Neural cell (in vitro differentiated cells): ENCODE measurements at regions not wholly inside any gene's neighbourhood (a gene's known extent, or its start where the extent isn't known, plus 50 kb on each side); places are given as distances from the start of the nearest gene placed in this dataset.

Experiments
- H2AFZ ChIP-seq: fragments of 200-600, 300-800 bp; sonication (generic), shearing (Covaris generic); 2 replicates; pipeline ENCODE4 v1.6.0; 2014; ENCODE audit warnings: low read depth, mild to moderate bottlenecking, antibody characterized with exemption, low read length, moderate library complexity
- H3F3A ChIP-seq: fragments of 200-600 bp; shearing (Covaris generic); 2 replicates; pipeline ENCODE4 v1.6.1; 2016; ENCODE audit warnings: mild to moderate bottlenecking, moderate library complexity, mixed read lengths, antibody characterized with exemption, low read length; ENCODE audit not compliant: insufficient read depth, poor library complexity, severe bottlenecking
- H3K27ac ChIP-seq: fragments of 200-600, 300-800 bp; sonication (generic), shearing (Covaris generic); 2 replicates; pipeline ENCODE4 v1.5.1; 2014; ENCODE audit warnings: mild to moderate bottlenecking, low read length, moderate library complexity
- H3K27me3 ChIP-seq: fragments of 300-800, 200-600 bp; sonication (generic), shearing (Covaris generic); 2 replicates; pipeline ENCODE4 v1.6.0; 2014; ENCODE audit warnings: mild to moderate bottlenecking, low read depth, low read length, moderate library complexity; ENCODE audit not compliant: insufficient read depth
- H3K36me3 ChIP-seq: fragments of 300-800, 200-600 bp; sonication (generic), shearing (Covaris generic); 2 replicates; pipeline ENCODE4 v1.5.1; 2014; ENCODE audit warnings: mild to moderate bottlenecking, antibody characterized with exemption, low read length, moderate library complexity; ENCODE audit not compliant: insufficient read depth
- H3K4me2 ChIP-seq: fragments of 300-800, 200-600 bp; sonication (generic), shearing (Covaris generic); 2 replicates; pipeline ENCODE4 v1.6.0; 2014; ENCODE audit warnings: mild to moderate bottlenecking, low read length
- H3K4me3 ChIP-seq: fragments of 300-800, 200-600 bp; sonication (generic), shearing (Covaris generic); 2 replicates; pipeline ENCODE4 v1.5.1; 2014; ENCODE audit warnings: mild to moderate bottlenecking, low read length, moderate library complexity
- H3K79me2 ChIP-seq: fragments of 200-600 bp; shearing (Covaris generic); replicated peaks from 2 replicates; pipeline ENCODE4 v1.6.0; 2014; ENCODE audit warnings: mild to moderate bottlenecking, low read length, moderate library complexity; ENCODE audit not compliant: insufficient read depth
- H3K9ac ChIP-seq: fragments of 300-800, 200-600 bp; sonication (generic), shearing (Covaris generic); 2 replicates; pipeline ENCODE4 v1.6.1; 2016; ENCODE audit warnings: mild to moderate bottlenecking, low read length, mixed read lengths
- H3K9me2 ChIP-seq: fragments of 200-600 bp; shearing (Covaris generic); 2 replicates; pipeline ENCODE4 v1.6.1; 2016; ENCODE audit warnings: mild to moderate bottlenecking, low read length, mixed read lengths; ENCODE audit not compliant: insufficient read depth
- H3K9me3 ChIP-seq: fragments of 200-600, 300-800 bp; sonication (generic), shearing (Covaris generic); 2 replicates; pipeline ENCODE4 v1.6.1; 2016; ENCODE audit warnings: mild to moderate bottlenecking, mixed run types, low read length, moderate library complexity, mixed read lengths
- H4K20me1 ChIP-seq: fragments of 200-600 bp; shearing (Covaris generic); 2 replicates; pipeline ENCODE4 v1.6.1; 2016; ENCODE audit warnings: mild to moderate bottlenecking, mixed run types; ENCODE audit not compliant: insufficient read depth
- EP300 ChIP-seq: fragments of 450-650 bp; conservative IDR thresholded peaks from 2 replicates; pipeline ENCODE4 v1.6.1; 2014; ENCODE audit warnings: antibody characterized with exemption, mild to moderate bottlenecking, moderate library complexity; ENCODE audit not compliant: poor library complexity, severe bottlenecking
- EZH2 ChIP-seq: fragments of 200-600, 300-800 bp; shearing (Covaris generic), sonication (generic); IDR thresholded peaks from 2 replicates; pipeline ENCODE4 v1.6.1; 2014; ENCODE audit warnings: antibody characterized with exemption, low read length, borderline replicate concordance, mild to moderate bottlenecking; ENCODE audit not compliant: insufficient read depth, poor library complexity, severe bottlenecking
- MXI1 ChIP-seq: fragments of 450-650 bp; conservative IDR thresholded peaks from 2 replicates; pipeline ENCODE4 v1.6.1; 2014; ENCODE audit warnings: antibody characterized with exemption, mild to moderate bottlenecking; ENCODE audit not compliant: poor library complexity, severe bottlenecking
- POLR2AphosphoS5 ChIP-seq: IDR thresholded peaks from 2 replicates; pipeline ENCODE4 v1.6.1; 2012
- RAD21 ChIP-seq: fragments of 450-650 bp; conservative IDR thresholded peaks from 2 replicates; pipeline ENCODE4 v1.6.1; 2014; ENCODE audit warnings: antibody characterized with exemption, mild to moderate bottlenecking, moderate library complexity
- SMC3 ChIP-seq: fragments of 450-650 bp; conservative IDR thresholded peaks from 2 replicates; pipeline ENCODE4 v1.6.1; 2014; ENCODE audit warnings: antibody characterized with exemption, mild to moderate bottlenecking, moderate library complexity; ENCODE audit not compliant: poor library complexity
- TAF1 ChIP-seq: IDR thresholded peaks from 2 replicates; pipeline ENCODE4 v1.6.1; 2012; ENCODE audit warnings: low read depth
- TF ChIP-seq, protein P1 (sequence below): IDR thresholded peaks from 2 replicates; pipeline ENCODE4 v1.6.1; 2012; ENCODE audit warnings: borderline replicate concordance
- TF ChIP-seq, protein P2 (sequence below): fragments of 450-650 bp; IDR thresholded peaks from 2 replicates; pipeline ENCODE4 v1.5.1; 2014; ENCODE audit warnings: antibody characterized with exemption, mild to moderate bottlenecking, moderate library complexity; ENCODE audit not compliant: poor library complexity, severe bottlenecking

DNA sequence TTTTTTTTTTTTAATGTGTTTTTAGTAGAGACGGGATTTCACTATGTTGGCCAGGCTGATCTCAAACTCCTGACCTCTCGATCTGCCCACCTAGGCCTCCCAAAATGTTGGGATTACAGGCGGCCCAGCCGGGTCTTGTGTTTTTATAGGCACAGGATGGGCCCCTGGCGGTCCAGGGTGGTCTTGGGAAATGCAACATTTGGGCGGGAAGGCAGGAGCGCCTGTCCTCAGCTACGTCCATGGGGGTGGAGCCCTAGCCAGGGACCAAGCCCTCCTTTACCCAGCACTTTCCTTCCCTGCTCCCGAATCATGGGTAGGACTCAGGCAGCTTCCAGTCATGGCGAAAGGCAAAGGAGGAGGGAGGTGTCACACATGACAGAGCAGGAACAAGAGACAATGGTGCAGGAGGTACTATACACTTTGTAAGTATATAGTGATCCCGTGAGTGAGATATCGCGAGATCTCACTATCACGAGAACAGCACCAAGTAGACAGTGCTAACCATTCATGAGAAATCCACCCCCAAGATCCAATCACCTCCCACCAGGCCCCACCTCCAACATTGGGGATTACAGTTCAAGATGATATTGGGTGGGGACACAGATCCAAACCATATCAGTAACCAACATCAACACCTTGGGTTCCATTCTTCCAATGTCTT is 226.7 kb upstream of the WSCD1 start:
- H4K20me1 ChIP-seq: no peaks in the 10 kb centered on the region
- no peak overlapping the region for H3K9ac ChIP-seq
- no peaks in the 10 kb centered on the region for H3F3A ChIP-seq
- no peaks in the 10 kb centered on the region for H3K36me3 ChIP-seq
- no peak overlapping the region for H3K4me3 ChIP-seq
- no peak for TF ChIP-seq TAF1
- no peak for TF ChIP-seq RAD21
- no peak for TF ChIP-seq EZH2
- TF ChIP-seq, protein P1, sequence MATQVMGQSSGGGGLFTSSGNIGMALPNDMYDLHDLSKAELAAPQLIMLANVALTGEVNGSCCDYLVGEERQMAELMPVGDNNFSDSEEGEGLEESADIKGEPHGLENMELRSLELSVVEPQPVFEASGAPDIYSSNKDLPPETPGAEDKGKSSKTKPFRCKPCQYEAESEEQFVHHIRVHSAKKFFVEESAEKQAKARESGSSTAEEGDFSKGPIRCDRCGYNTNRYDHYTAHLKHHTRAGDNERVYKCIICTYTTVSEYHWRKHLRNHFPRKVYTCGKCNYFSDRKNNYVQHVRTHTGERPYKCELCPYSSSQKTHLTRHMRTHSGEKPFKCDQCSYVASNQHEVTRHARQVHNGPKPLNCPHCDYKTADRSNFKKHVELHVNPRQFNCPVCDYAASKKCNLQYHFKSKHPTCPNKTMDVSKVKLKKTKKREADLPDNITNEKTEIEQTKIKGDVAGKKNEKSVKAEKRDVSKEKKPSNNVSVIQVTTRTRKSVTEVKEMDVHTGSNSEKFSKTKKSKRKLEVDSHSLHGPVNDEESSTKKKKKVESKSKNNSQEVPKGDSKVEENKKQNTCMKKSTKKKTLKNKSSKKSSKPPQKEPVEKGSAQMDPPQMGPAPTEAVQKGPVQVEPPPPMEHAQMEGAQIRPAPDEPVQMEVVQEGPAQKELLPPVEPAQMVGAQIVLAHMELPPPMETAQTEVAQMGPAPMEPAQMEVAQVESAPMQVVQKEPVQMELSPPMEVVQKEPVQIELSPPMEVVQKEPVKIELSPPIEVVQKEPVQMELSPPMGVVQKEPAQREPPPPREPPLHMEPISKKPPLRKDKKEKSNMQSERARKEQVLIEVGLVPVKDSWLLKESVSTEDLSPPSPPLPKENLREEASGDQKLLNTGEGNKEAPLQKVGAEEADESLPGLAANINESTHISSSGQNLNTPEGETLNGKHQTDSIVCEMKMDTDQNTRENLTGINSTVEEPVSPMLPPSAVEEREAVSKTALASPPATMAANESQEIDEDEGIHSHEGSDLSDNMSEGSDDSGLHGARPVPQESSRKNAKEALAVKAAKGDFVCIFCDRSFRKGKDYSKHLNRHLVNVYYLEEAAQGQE: no peak
- TF ChIP-seq, protein P2, sequence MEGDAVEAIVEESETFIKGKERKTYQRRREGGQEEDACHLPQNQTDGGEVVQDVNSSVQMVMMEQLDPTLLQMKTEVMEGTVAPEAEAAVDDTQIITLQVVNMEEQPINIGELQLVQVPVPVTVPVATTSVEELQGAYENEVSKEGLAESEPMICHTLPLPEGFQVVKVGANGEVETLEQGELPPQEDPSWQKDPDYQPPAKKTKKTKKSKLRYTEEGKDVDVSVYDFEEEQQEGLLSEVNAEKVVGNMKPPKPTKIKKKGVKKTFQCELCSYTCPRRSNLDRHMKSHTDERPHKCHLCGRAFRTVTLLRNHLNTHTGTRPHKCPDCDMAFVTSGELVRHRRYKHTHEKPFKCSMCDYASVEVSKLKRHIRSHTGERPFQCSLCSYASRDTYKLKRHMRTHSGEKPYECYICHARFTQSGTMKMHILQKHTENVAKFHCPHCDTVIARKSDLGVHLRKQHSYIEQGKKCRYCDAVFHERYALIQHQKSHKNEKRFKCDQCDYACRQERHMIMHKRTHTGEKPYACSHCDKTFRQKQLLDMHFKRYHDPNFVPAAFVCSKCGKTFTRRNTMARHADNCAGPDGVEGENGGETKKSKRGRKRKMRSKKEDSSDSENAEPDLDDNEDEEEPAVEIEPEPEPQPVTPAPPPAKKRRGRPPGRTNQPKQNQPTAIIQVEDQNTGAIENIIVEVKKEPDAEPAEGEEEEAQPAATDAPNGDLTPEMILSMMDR: no peak
- no peak for TF ChIP-seq SMC3
- TF ChIP-seq POLR2AphosphoS5: no peak
- TF ChIP-seq EP300: no peak
- no peak for TF ChIP-seq MXI1
- H3K79me2 ChIP-seq: no peaks in the 10 kb centered on the region
- no peaks in the 10 kb centered on the region for H3K9me3 ChIP-seq
- no peaks in the 10 kb centered on the region for H3K9me2 ChIP-seq
- no peak overlapping the region for H3K27ac ChIP-seq
- H3K4me2 ChIP-seq: no peak overlapping the region
- H2AFZ ChIP-seq: no peak overlapping the region
- no peaks in the 10 kb centered on the region for H3K27me3 ChIP-seq

DNA sequence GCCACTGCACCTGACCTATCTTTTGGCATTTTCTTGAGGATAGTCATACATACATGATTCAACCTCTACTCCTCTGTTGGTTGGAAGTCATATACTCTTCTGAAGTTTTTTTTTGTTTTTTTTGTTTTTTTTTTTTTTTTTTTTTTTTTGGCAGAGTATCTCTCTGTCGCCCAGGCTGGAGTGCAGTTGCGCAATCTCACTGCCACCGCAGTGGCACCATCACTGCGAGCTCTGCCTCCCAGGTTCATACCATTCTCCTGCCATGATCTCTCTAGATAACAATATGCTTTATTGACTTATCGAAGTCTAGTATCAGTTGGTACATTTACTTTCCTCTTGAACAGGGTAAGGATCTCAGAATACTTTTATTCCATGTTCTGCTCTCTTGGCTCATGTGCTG is 224.2 kb upstream of the WSCD1 start:
- Histone ChIP-seq H2AFZ (no peak overlapping the region), H3K9me3 (no peaks in the 10 kb centered on the region), H3K4me2 (no peak overlapping the region), H3K36me3 (no peaks in the 10 kb centered on the region), H3K4me3 (no peak overlapping the region), H3K79me2 (no peaks in the 10 kb centered on the region), H4K20me1 (no peaks in the 10 kb centered on the region), H3K9ac (no peak overlapping the region), H3F3A (no peaks in the 10 kb centered on the region), H3K27me3 (no peaks in the 10 kb centered on the region), H3K9me2 (no peaks in the 10 kb centered on the region), H3K27ac (no peak overlapping the region)
- TF ChIP-seq MXI1 (no peak), RAD21 (no peak), EZH2 (no peak), POLR2AphosphoS5 (no peak), EP300 (no peak), TAF1 (no peak), SMC3 (no peak)
- TF ChIP-seq, protein P1: no peak
- TF ChIP-seq, protein P2: no peak
